HEK293 (cell line): ENCODE measurements at regions not wholly inside any gene's neighbourhood (a gene's known extent, or its start where the extent isn't known, plus 50 kb on each side); places are given as distances from the start of the nearest gene placed in this dataset.

Experiments
- EGR2 ChIP-seq: fragments of 450-650 bp; formaldehyde crosslinking; IDR thresholded peaks from 2 replicates; pipeline ENCODE4 v1.5.1; 2016; ENCODE audit warnings: low read depth, missing biosample characterization, missing genetic modification characterization
- SP2 ChIP-seq: fragments of 450-650 bp; formaldehyde crosslinking; IDR thresholded peaks from 2 replicates; pipeline ENCODE4 v1.5.1; 2016; ENCODE audit warnings: missing biosample characterization, missing genetic modification characterization
- SP7 ChIP-seq: fragments of 450-650 bp; formaldehyde crosslinking; IDR thresholded peaks from 2 replicates; pipeline ENCODE4 v1.5.1; 2016; ENCODE audit warnings: missing biosample characterization, missing genetic modification characterization
- ZBTB49 ChIP-seq: fragments of 450-650 bp; formaldehyde crosslinking; IDR thresholded peaks from 2 replicates; pipeline ENCODE4 v1.5.1; 2016; ENCODE audit warnings: missing biosample characterization, missing genetic modification characterization, low read depth
- ZNF121 ChIP-seq: fragments of 450-650 bp; formaldehyde crosslinking; IDR thresholded peaks from 2 replicates; pipeline ENCODE4 v1.5.1; 2016; ENCODE audit warnings: missing biosample characterization, missing genetic modification characterization
- ZNF174 ChIP-seq: fragments of 450-650 bp; formaldehyde crosslinking; IDR thresholded peaks from 2 replicates; pipeline ENCODE4 v1.5.0; 2017; ENCODE audit warnings: missing biosample characterization, mild to moderate bottlenecking, missing genetic modification characterization
- ZNF274 ChIP-seq, 2 experiments: fragments of 200-500 bp in 1 of 2; fragments of 450-650 bp in 1 of 2; sonication (Bioruptor generic) in 1 of 2; formaldehyde crosslinking in 1 of 2; IDR thresholded peaks; 2 replicates each; pipeline versions ENCODE4 v1.5.1 to v1.6.1; 2014 to 2016; ENCODE audit warnings: borderline replicate concordance in 1 of 2, inconsistent platforms in 1 of 2, low read length in 1 of 2, missing biosample characterization in 1 of 2, missing genetic modification characterization in 1 of 2
- ZNF768 ChIP-seq: fragments of 450-650 bp; formaldehyde crosslinking; IDR thresholded peaks from 2 replicates; pipeline ENCODE4 v1.5.1; 2018; ENCODE audit warnings: missing biosample characterization, mild to moderate bottlenecking, missing genetic modification characterization
- TF ChIP-seq, protein P1 (sequence below): fragments of 450-650 bp; formaldehyde crosslinking; IDR thresholded peaks from 2 replicates; pipeline ENCODE4 v1.5.1; 2016; ENCODE audit warnings: missing biosample characterization, missing genetic modification characterization
- TF ChIP-seq, protein P2 (sequence below): fragments of 450-650 bp; formaldehyde crosslinking; IDR thresholded peaks from 2 replicates; pipeline ENCODE4 v1.5.1; 2016; ENCODE audit warnings: missing biosample characterization, missing genetic modification characterization
- TF ChIP-seq, protein P3 (sequence below): sonication (generic); formaldehyde crosslinking; IDR thresholded peaks from 2 replicates; pipeline ENCODE4 v1.8.1; 2022; ENCODE audit warnings: mild to moderate bottlenecking, moderate library complexity, missing genetic modification reagents
- TF ChIP-seq, protein P4 (sequence below): fragments of 450-650 bp; formaldehyde crosslinking; IDR thresholded peaks from 2 replicates; pipeline ENCODE4 v1.5.1; 2016; ENCODE audit warnings: missing biosample characterization, missing genetic modification characterization

- TF ChIP-seq SP7 (tag by site-specific recombination) (no peak), SP2 (tag by site-specific recombination) (no peak), ZNF121 (tag by site-specific recombination) (no peak), ZNF768 (tag by site-specific recombination) (no peak), ZNF274 (IDR thresholded peaks at IDR 0.05; ENCODE audit: low read length) (no peak), ZNF274 (tag by site-specific recombination; IDR thresholded peaks at IDR 0.05; ENCODE audit: borderline replicate concordance) (no peak), ZBTB49 (tag by site-specific recombination) (no peak), EGR2 (no peak), ZNF174 (no peak)
- TF ChIP-seq, protein P1, sequence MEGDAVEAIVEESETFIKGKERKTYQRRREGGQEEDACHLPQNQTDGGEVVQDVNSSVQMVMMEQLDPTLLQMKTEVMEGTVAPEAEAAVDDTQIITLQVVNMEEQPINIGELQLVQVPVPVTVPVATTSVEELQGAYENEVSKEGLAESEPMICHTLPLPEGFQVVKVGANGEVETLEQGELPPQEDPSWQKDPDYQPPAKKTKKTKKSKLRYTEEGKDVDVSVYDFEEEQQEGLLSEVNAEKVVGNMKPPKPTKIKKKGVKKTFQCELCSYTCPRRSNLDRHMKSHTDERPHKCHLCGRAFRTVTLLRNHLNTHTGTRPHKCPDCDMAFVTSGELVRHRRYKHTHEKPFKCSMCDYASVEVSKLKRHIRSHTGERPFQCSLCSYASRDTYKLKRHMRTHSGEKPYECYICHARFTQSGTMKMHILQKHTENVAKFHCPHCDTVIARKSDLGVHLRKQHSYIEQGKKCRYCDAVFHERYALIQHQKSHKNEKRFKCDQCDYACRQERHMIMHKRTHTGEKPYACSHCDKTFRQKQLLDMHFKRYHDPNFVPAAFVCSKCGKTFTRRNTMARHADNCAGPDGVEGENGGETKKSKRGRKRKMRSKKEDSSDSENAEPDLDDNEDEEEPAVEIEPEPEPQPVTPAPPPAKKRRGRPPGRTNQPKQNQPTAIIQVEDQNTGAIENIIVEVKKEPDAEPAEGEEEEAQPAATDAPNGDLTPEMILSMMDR (tag by site-specific recombination): no peak
- TF ChIP-seq, protein P2, sequence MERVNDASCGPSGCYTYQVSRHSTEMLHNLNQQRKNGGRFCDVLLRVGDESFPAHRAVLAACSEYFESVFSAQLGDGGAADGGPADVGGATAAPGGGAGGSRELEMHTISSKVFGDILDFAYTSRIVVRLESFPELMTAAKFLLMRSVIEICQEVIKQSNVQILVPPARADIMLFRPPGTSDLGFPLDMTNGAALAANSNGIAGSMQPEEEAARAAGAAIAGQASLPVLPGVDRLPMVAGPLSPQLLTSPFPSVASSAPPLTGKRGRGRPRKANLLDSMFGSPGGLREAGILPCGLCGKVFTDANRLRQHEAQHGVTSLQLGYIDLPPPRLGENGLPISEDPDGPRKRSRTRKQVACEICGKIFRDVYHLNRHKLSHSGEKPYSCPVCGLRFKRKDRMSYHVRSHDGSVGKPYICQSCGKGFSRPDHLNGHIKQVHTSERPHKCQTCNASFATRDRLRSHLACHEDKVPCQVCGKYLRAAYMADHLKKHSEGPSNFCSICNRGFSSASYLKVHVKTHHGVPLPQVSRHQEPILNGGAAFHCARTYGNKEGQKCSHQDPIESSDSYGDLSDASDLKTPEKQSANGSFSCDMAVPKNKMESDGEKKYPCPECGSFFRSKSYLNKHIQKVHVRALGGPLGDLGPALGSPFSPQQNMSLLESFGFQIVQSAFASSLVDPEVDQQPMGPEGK (tag by site-specific recombination): no peak
- TF ChIP-seq, protein P3, sequence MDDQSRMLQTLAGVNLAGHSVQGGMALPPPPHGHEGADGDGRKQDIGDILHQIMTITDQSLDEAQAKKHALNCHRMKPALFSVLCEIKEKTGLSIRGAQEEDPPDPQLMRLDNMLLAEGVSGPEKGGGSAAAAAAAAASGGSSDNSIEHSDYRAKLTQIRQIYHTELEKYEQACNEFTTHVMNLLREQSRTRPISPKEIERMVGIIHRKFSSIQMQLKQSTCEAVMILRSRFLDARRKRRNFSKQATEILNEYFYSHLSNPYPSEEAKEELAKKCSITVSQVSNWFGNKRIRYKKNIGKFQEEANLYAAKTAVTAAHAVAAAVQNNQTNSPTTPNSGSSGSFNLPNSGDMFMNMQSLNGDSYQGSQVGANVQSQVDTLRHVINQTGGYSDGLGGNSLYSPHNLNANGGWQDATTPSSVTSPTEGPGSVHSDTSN (CRISPR knock-in tag): no peak
- TF ChIP-seq, protein P4, sequence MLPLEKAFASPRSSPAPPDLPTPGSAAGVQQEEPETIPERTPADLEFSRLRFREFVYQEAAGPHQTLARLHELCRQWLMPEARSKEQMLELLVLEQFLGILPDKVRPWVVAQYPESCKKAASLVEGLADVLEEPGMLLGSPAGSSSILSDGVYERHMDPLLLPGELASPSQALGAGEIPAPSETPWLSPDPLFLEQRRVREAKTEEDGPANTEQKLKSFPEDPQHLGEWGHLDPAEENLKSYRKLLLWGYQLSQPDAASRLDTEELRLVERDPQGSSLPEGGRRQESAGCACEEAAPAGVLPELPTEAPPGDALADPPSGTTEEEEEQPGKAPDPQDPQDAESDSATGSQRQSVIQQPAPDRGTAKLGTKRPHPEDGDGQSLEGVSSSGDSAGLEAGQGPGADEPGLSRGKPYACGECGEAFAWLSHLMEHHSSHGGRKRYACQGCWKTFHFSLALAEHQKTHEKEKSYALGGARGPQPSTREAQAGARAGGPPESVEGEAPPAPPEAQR (tag by site-specific recombination): no peak
These were observed 390.4 kb upstream of the KIF2A start for GRCh38 chr5:61915646-61916045.
